KMS-11 (cell line): ENCODE measurements at regions not wholly inside any gene's neighbourhood (a gene's known extent, or its start where the extent isn't known, plus 50 kb on each side); places are given as distances from the start of the nearest gene placed in this dataset.
A peak's percentile ranks its signal among the peaks of the same experiment; 100 is the strongest.

Experiments
- H2AFZ ChIP-seq: fragments of 200-600 bp; sonication (generic); 2 replicates; pipeline ENCODE4 v1.6.1; 2016; ENCODE audit warnings: antibody characterized with exemption, mixed run types, low read depth
- H3K27ac ChIP-seq: fragments of 200-600 bp; sonication (generic); 2 replicates; pipeline ENCODE4 v1.6.1; 2016; ENCODE audit warnings: mild to moderate bottlenecking, mixed run types
- H3K27me3 ChIP-seq: fragments of 200-600 bp; sonication (generic); 2 replicates; pipeline ENCODE4 v1.6.1; 2017; ENCODE audit warnings: mild to moderate bottlenecking, low read depth, mixed run types, moderate library complexity; ENCODE audit not compliant: insufficient read depth
- H3K36me3 ChIP-seq: fragments of 200-600 bp; sonication (generic); 2 replicates; pipeline ENCODE4 v1.6.1; 2017; ENCODE audit warnings: mild to moderate bottlenecking, mixed run types; ENCODE audit not compliant: insufficient read depth
- H3K4me1 ChIP-seq: fragments of 200-600 bp; sonication (generic); 2 replicates; pipeline ENCODE4 v1.6.1; 2016; ENCODE audit warnings: mild to moderate bottlenecking, low read depth, mixed run types; ENCODE audit not compliant: poor library complexity, severe bottlenecking
- H3K4me2 ChIP-seq: fragments of 200-600 bp; sonication (generic); 2 replicates; pipeline ENCODE4 v1.7.0; 2016; ENCODE audit warnings: mild to moderate bottlenecking, mixed run types
- H3K4me3 ChIP-seq: fragments of 200-600 bp; sonication (generic); IDR thresholded peaks from 2 replicates; pipeline ENCODE4 v1.6.1; 2017; ENCODE audit warnings: low read depth, low read length, mixed read lengths; ENCODE audit not compliant: insufficient read depth
- H3K79me2 ChIP-seq: fragments of 200-600 bp; sonication (generic); 2 replicates; pipeline ENCODE4 v1.6.1; 2016; ENCODE audit warnings: low read depth, mixed run types; ENCODE audit not compliant: insufficient read depth
- H3K9ac ChIP-seq: fragments of 200-600 bp; sonication (generic); 2 replicates; pipeline ENCODE4 v1.6.1; 2016; ENCODE audit warnings: mild to moderate bottlenecking, mixed run types
- H4K20me1 ChIP-seq: fragments of 200-600 bp; sonication (generic); 2 replicates; pipeline ENCODE4 v1.6.1; 2016; ENCODE audit warnings: mild to moderate bottlenecking, mixed run types; ENCODE audit not compliant: insufficient read depth
- TF ChIP-seq, protein P1 (sequence below): fragments of 200-600 bp; sonication (generic); conservative IDR thresholded peaks from 2 replicates; pipeline ENCODE4 v1.6.1; 2017; ENCODE audit warnings: low read depth, mild to moderate bottlenecking, antibody characterized with exemption, low read length, moderate library complexity, mixed read lengths

DNA sequence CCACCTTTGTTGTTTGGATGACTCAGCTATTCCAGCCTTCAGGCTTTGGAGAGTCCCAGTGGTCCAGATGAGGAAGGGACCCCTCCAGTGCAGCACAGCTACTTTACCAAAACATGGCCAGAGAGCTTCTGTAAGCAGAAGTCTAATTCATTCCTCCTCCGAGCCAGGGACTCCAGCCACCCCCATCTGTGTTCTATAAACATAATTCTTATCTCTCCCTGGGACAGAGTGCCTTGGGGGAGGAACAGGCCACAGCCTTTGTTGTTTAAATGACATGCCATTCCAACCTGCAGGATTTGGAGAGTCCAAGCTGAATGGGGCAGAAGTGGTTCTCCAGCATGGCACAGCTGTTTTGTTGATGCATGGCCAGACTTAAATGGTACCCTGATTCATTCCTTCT, 994.0 kb downstream of the TRHDE start:
- TF ChIP-seq, protein P1, sequence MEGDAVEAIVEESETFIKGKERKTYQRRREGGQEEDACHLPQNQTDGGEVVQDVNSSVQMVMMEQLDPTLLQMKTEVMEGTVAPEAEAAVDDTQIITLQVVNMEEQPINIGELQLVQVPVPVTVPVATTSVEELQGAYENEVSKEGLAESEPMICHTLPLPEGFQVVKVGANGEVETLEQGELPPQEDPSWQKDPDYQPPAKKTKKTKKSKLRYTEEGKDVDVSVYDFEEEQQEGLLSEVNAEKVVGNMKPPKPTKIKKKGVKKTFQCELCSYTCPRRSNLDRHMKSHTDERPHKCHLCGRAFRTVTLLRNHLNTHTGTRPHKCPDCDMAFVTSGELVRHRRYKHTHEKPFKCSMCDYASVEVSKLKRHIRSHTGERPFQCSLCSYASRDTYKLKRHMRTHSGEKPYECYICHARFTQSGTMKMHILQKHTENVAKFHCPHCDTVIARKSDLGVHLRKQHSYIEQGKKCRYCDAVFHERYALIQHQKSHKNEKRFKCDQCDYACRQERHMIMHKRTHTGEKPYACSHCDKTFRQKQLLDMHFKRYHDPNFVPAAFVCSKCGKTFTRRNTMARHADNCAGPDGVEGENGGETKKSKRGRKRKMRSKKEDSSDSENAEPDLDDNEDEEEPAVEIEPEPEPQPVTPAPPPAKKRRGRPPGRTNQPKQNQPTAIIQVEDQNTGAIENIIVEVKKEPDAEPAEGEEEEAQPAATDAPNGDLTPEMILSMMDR: no peak

DNA sequence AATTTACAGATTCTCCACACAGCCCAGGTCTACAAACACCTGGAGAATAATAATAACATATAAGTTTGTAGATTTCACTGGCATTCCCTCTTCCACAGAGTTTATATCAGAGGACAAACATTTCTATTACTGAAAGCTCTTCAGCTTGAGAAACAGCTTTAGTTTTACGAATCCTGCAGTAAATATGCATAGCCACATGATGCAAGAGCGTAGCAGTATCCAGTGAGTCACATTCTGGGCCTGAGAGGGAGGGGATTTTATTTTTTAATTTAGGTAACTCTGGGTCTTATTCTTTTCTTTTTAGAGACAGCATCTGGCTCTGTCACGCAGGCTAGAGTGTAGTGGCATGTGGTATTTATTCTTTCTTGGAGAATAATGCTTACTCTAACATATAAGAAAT, 1002.8 kb downstream of the TRHDE start:
- Histone ChIP-seq H3K36me3 (no peaks in the 10 kb centered on the region), H3K4me2 (no peak overlapping the region), H3K4me1 (no peaks in the 10 kb centered on the region), H3K27me3 (no peaks in the 10 kb centered on the region), H3K4me3 (no peak overlapping the region), H3K79me2 (no peaks in the 10 kb centered on the region), H3K27ac (no peak overlapping the region), H2AFZ (no peak overlapping the region), H3K9ac (no peak overlapping the region), H4K20me1 (no peaks in the 10 kb centered on the region)
- TF ChIP-seq, protein P1: no peak

More for the DNA sequence above, 994.0 kb downstream of the TRHDE start:
- Histone ChIP-seq H4K20me1 (no peaks in the 10 kb centered on the region), H3K27ac (no peak overlapping the region), H3K36me3 (no peaks in the 10 kb centered on the region), H3K4me3 (no peak overlapping the region), H3K4me2 (no peak overlapping the region), H2AFZ (no peak overlapping the region), H3K4me1 (no peaks in the 10 kb centered on the region), H3K79me2 (no peaks in the 10 kb centered on the region), H3K9ac (no peak overlapping the region), H3K27me3 (no peaks in the 10 kb centered on the region)

DNA sequence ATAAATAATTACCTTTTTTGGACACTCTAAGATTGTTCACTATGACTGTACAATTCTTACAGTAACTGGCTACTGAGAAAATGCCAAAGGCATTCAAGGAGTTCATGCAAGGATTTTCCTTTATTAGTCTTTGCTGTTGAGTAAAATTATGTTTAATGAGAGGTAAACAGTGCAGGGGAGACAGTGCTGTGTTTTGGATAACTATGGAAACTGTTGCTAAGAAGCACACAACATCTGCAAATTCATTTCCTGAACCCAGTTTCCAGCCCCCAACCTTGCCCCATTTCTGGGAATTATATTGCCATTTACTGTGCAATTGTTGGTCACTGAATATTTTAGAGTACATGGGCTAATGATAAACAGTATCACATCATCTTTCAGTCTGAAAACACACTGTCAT, 1005.8 kb downstream of the TRHDE start:
- TF ChIP-seq, protein P1: no peak
- H3K36me3 ChIP-seq: no peaks in the 10 kb centered on the region
- H4K20me1 ChIP-seq: no peaks in the 10 kb centered on the region
- no peak overlapping the region for H3K9ac ChIP-seq
- no peaks in the 10 kb centered on the region for H3K79me2 ChIP-seq
- no peak overlapping the region for H3K4me2 ChIP-seq
- no peaks in the 10 kb centered on the region for H3K4me1 ChIP-seq
- no peak overlapping the region for H3K27ac ChIP-seq
- H2AFZ ChIP-seq: no peak overlapping the region
- no peak overlapping the region for H3K4me3 ChIP-seq
- H3K27me3 ChIP-seq: no peaks in the 10 kb centered on the region

DNA sequence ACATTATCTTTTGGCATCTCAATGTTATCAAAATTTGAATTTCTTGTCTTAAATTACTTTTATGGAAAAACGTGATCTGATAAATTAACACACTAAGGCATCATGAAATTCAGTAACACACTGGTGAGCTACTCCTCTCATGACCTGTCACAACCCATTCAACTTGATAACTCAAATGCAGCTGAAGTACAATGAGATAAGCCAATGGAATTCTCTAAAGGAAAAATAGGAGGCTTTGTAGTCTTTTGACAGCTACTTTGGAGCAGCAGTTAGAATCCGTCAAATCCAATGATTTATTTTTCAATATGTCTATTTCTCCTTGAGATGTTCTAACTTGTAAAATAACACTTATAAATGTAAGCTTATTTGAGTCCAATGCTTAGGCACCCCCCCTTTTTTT, 1029.4 kb downstream of the TRHDE start:
- H3K4me1 ChIP-seq: no peaks in the 10 kb centered on the region
- H3K27ac ChIP-seq: no peak overlapping the region
- H3K4me2 ChIP-seq: no peak overlapping the region
- no peak overlapping the region for H3K4me3 ChIP-seq
- TF ChIP-seq, protein P1: no peak
- no peaks in the 10 kb centered on the region for H3K79me2 ChIP-seq
- no peak overlapping the region for H3K9ac ChIP-seq
- H2AFZ ChIP-seq: no peak overlapping the region
- H4K20me1 ChIP-seq: no peaks in the 10 kb centered on the region
- no peaks in the 10 kb centered on the region for H3K36me3 ChIP-seq
- H3K27me3 ChIP-seq: no peaks in the 10 kb centered on the region

DNA sequence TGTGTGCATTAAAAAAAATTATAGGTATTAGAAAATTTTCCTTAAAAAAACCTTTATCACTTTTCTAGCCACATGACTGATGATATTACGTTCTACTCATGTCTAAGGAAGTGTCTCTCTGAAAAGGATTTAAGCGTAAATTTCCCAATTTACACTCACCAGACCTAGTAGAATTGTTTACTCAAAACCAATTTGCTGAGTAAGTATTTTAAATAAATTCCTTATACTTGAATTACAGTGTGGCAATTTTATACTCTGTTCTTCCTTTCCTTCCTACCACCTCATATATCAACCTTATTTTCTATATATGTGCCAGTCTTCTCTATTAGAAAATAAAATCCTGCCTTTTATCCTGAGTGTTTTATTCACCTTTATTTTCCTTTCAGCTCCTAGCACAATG, 1035.1 kb downstream of the TRHDE start:
- Histone ChIP-seq H3K4me3 (no peak overlapping the region), H3K27me3 (no peaks in the 10 kb centered on the region), H3K9ac (no peak overlapping the region), H3K79me2 (no peaks in the 10 kb centered on the region), H3K4me1 (peaks cover 20% of the 10 kb centered on the region), H3K27ac (no peak overlapping the region), H2AFZ (no peak overlapping the region), H4K20me1 (no peaks in the 10 kb centered on the region), H3K36me3 (no peaks in the 10 kb centered on the region), H3K4me2 (0 out of 2 replicates have a peak overlapping the region, but pooled peaks have one; percentile 57)
- TF ChIP-seq, protein P1: no peak
